Omental fat pad (tissue), 3 donors: ENCODE measurements at regions not wholly inside any gene's neighbourhood (a gene's known extent, or its start where the extent isn't known, plus 50 kb on each side); places are given as distances from the start of the nearest gene placed in this dataset.

Experiments used
- ATAC-seq: fragments of 150-250 bp; one replicate; pipeline ENCODE4 v1.9.1; 2016; ENCODE audit warnings: mild to moderate bottlenecking, moderate library complexity; ENCODE audit not compliant: low FRiP score
- DNase-seq: peaks from one replicate; pipeline ENCODE4 v3.0.0-alpha.2; 2019; ENCODE audit warnings: low spot score
- TF ChIP-seq, protein P1 (sequence below), 3 donors: fragments of 450-650 bp; IDR thresholded peaks; one replicate each; pipeline ENCODE4 v1.5.1; 2016 to 2017; ENCODE audit warnings: antibody characterized with exemption in 3 of 3, mild to moderate bottlenecking in 3 of 3, moderate library complexity in 2 of 3

GRCh38 chr16:85491798-85492294 lies 121.3 kb upstream of the GSE1 start:
- no peak for DNase-seq
- no peak for ATAC-seq
- TF ChIP-seq, protein P1, sequence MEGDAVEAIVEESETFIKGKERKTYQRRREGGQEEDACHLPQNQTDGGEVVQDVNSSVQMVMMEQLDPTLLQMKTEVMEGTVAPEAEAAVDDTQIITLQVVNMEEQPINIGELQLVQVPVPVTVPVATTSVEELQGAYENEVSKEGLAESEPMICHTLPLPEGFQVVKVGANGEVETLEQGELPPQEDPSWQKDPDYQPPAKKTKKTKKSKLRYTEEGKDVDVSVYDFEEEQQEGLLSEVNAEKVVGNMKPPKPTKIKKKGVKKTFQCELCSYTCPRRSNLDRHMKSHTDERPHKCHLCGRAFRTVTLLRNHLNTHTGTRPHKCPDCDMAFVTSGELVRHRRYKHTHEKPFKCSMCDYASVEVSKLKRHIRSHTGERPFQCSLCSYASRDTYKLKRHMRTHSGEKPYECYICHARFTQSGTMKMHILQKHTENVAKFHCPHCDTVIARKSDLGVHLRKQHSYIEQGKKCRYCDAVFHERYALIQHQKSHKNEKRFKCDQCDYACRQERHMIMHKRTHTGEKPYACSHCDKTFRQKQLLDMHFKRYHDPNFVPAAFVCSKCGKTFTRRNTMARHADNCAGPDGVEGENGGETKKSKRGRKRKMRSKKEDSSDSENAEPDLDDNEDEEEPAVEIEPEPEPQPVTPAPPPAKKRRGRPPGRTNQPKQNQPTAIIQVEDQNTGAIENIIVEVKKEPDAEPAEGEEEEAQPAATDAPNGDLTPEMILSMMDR (IDR thresholded peaks at IDR 0.05): no peak

DNA sequence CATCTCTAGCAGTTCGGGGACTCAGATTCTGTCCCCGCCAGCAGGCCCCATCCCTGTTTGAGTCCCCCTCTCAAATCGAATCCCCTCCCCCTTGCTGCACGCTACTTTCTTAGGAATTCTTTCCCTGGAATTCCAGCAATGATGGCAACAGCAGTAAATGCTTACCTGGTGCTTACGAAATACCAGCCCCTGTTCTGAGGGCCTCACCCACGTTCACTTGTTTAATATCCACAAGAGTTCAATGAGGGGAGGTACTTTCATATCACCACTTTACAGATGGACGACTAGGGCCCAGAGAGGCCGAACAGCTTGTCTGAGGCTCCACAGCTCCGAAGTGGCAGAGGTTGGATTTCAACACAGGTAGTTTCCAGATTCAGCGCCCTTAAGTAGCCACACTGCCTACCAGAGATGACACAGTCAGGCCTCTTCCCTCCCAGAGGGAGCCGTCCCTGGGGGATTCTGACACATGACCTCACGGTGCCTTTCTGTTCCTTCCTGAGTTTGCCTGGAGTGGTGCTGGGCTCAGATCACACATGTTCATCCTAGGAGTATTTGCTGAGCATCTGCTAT lies 120.7 kb upstream of the GSE1 start:
- no peak for ATAC-seq
- no peak for DNase-seq
- TF ChIP-seq, protein P1 (IDR thresholded peaks at IDR 0.05): no peak

GRCh38 chr16:85494315-85494714 lies 118.8 kb upstream of the GSE1 start:
- TF ChIP-seq, protein P1 (IDR thresholded peaks at IDR 0.05): no peak
- ATAC-seq (no peak), DNase-seq (no peak)

DNA sequence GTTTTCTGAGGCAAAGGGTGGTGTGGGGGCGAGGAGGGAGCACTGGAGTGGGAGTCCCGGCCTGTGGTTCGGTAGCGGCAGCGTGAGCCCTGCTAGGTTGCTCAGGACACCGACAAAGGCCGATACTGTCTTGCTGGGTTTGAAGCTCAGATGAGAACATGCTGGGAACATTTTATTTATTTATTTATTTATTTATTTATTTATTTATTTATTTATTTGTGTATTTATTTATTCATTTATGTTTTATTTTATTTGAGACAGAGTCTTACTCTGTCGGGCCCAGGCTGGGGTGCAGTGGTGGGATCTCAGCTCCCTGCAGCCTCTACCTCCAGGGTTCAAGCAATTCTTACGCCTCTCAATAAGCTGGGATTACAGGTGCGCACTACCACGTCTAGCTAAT lies 117.9 kb upstream of the GSE1 start:
- TF ChIP-seq, protein P1 (IDR thresholded peaks at IDR 0.05): no peak
- DNase-seq (no peak), ATAC-seq (no peak)

DNA sequence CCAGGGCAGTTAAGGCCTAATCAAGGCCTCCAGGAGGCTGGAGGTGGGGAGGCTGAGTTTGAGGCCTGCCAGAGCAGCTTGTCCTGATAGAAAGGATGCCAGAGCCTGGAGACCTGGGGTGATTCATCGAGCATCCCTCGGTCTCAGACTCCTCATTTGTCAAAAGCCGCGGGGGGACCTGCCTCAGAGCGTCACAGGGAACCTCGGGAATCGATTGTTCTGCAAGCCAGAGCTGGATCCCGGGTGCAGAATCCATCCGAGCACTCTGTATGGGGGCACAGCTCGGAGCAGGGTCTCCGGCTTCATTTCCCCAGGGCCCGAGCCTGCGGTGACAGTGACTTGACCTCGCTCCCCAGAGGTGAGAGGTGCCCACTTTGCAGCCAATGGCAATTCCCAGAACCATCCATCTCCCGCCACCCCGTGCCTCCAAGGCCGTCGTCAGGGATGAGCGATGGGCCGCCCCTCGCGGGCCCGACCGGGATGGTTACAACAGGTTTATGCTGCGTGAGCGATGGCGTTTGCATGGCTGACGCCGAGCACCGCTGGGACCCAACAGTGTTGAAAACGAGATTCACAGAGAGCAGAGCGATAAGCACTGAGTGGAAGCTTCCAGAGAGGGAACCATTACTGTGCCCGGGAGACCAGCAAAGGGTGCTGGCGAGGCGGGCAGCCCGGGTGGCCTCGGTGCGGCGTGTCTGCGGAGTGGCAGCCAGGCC lies 117.1 kb upstream of the GSE1 start:
- ATAC-seq (no peak), DNase-seq (no peak)
- TF ChIP-seq, protein P1 (IDR thresholded peaks at IDR 0.05): no peak

- ATAC-seq: no peak
- TF ChIP-seq, protein P1 (IDR thresholded peaks at IDR 0.05): no peak
Measured at GRCh38 chr16:85497622-85498314, 115.4 kb upstream of the GSE1 start.

More at GRCh38 chr16:85497622-85498314, 115.4 kb upstream of the GSE1 start:
- DNase-seq: no peak
